ENCODE measurements at regions not wholly inside any gene's neighbourhood (a gene's known extent, or its start where the extent isn't known, plus 50 kb on each side); places are given as distances from the start of the nearest gene placed in this dataset.

- TF ChIP-seq CTCF (conservative IDR thresholded peaks at IDR 0.05; ENCODE audit: low read depth, low read length) (no peak), POLR2A (IDR thresholded peaks at IDR 0.05; ENCODE audit: low read depth, low read length) (no peak), RCOR1 (IDR thresholded peaks at IDR 0.05; ENCODE audit: insufficient replicate concordance, low read length) (no peak), BHLHE40 (IDR thresholded peaks at IDR 0.05; ENCODE audit: low read depth, low read length) (no peak), MAFK (IDR thresholded peaks at IDR 0.05; ENCODE audit: low read depth, low read length) (no peak), MXI1 (IDR thresholded peaks at IDR 0.05; ENCODE audit: borderline replicate concordance, low read depth, low read length) (no peak), NFE2L2 (IDR thresholded peaks at IDR 0.05; ENCODE audit: low read depth, low read length) (no peak), USF2 (IDR thresholded peaks at IDR 0.05; ENCODE audit: low read depth, low read length) (no peak)
These were observed 573.7 kb downstream of the EPHB1 start for GRCh38 chr3:135368781-135369180.
